GM23338 (cell line): ENCODE measurements at regions not wholly inside any gene's neighbourhood (a gene's known extent, or its start where the extent isn't known, plus 50 kb on each side); places are given as distances from the start of the nearest gene placed in this dataset.

ENCODE experiments used
- ATAC-seq: fragments of 200-7000 bp; cut with Tn5 transposase; 3 replicates; pipeline ENCODE4 v1.9.1; 2020
- DNase-seq: peaks from one replicate; pipeline ENCODE4 v3.0.0-alpha.2; 2015; ENCODE audit warnings: low spot score
- H2AFZ ChIP-seq: fragments of 200-600 bp; sonication (generic); 2 replicates; pipeline ENCODE4 v1.8.0; 2016; ENCODE audit warnings: antibody characterized with exemption, mild to moderate bottlenecking, moderate library complexity
- H3F3A ChIP-seq: fragments of 200-600 bp; sonication (generic); replicated peaks from 2 replicates; pipeline ENCODE4 v1.8.0; 2017; ENCODE audit warnings: antibody characterized with exemption, mixed run types, low read depth
- H3K27ac ChIP-seq: fragments of 200-600 bp; sonication (generic); 2 replicates; pipeline ENCODE4 v1.6.1; 2016; ENCODE audit warnings: low read depth
- H3K27me3 ChIP-seq: fragments of 200-600 bp; sonication (generic); 2 replicates; pipeline ENCODE4 v1.8.0; 2016; ENCODE audit warnings: mild to moderate bottlenecking, mixed run types, moderate library complexity; ENCODE audit not compliant: insufficient read depth
- H3K36me3 ChIP-seq: fragments of 200-600 bp; sonication (generic); 2 replicates; pipeline ENCODE4 v1.8.0; 2016; ENCODE audit warnings: mild to moderate bottlenecking; ENCODE audit not compliant: insufficient read depth
- H3K4me1 ChIP-seq: fragments of 200-600 bp; sonication (generic); 2 replicates; pipeline ENCODE4 v1.8.0; 2016; ENCODE audit warnings: mild to moderate bottlenecking, moderate library complexity; ENCODE audit not compliant: insufficient read depth
- H3K4me2 ChIP-seq: fragments of 200-600 bp; sonication (generic); 2 replicates; pipeline ENCODE4 v1.7.1; 2017; ENCODE audit warnings: mixed run types
- H3K4me3 ChIP-seq: fragments of 200-600 bp; sonication (generic); 2 replicates; pipeline ENCODE4 v1.6.1; 2016; ENCODE audit warnings: mixed run types
- H3K79me2 ChIP-seq: fragments of 200-600 bp; sonication (generic); replicated peaks from 2 replicates; pipeline ENCODE4 v1.8.0; 2017; ENCODE audit warnings: mild to moderate bottlenecking; ENCODE audit not compliant: insufficient read depth
- H3K9me2 ChIP-seq: fragments of 200-600 bp; sonication (generic); 2 replicates; pipeline ENCODE4 v1.8.0; 2017; ENCODE audit not compliant: insufficient read depth
- H4K20me1 ChIP-seq: fragments of 200-600 bp; sonication (generic); replicated peaks from 2 replicates; pipeline ENCODE4 v1.8.0; 2017; ENCODE audit warnings: mild to moderate bottlenecking; ENCODE audit not compliant: insufficient read depth
- H3K27ac Mint-ChIP-seq: 2 replicates; pipeline ENCODE4 v1.8.0; 2020; ENCODE audit warnings: inconsistent platforms, mild to moderate bottlenecking, moderate library complexity, mixed read lengths
- H3K27me3 Mint-ChIP-seq: 3 replicates; pipeline ENCODE4 v1.8.0; 2022; ENCODE audit warnings: low read depth, mild to moderate bottlenecking, moderate library complexity, mixed read lengths, inconsistent platforms; ENCODE audit not compliant: insufficient read depth, poor library complexity
- H3K36me3 Mint-ChIP-seq: 3 replicates; pipeline ENCODE4 v1.8.0; 2021; ENCODE audit warnings: low read depth, mild to moderate bottlenecking, inconsistent platforms, moderate library complexity, mixed read lengths
- H3K4me1 Mint-ChIP-seq: 3 replicates; pipeline ENCODE4 v1.8.0; 2020; ENCODE audit warnings: mild to moderate bottlenecking, inconsistent platforms, mixed read lengths
- H3K4me3 Mint-ChIP-seq: 3 replicates; pipeline ENCODE4 v1.8.0; 2021; ENCODE audit warnings: moderate library complexity, mild to moderate bottlenecking, inconsistent platforms, mixed read lengths
- H3K9me3 Mint-ChIP-seq: 3 replicates; pipeline ENCODE4 v1.8.0; 2020; ENCODE audit warnings: moderate library complexity, mild to moderate bottlenecking, inconsistent platforms, mixed read lengths
- CREB1 ChIP-seq: fragments of 250-450 bp; sonication (Bioruptor Pico); IDR thresholded peaks from 2 replicates; pipeline ENCODE4 v1.5.0; 2020; ENCODE audit warnings: low read depth, mild to moderate bottlenecking, moderate library complexity
- EZH2 ChIP-seq: fragments of 200-600 bp; sonication (generic); IDR thresholded peaks from one replicate; pipeline ENCODE4 v1.8.0; 2017; ENCODE audit warnings: antibody characterized with exemption, mild to moderate bottlenecking, low read depth; ENCODE audit not compliant: unreplicated experiment
- EZH2phosphoT487 ChIP-seq: fragments of 200-600 bp; sonication (generic); IDR thresholded peaks from one replicate; pipeline ENCODE4 v1.8.1; 2018; ENCODE audit warnings: antibody characterized with exemption; ENCODE audit not compliant: unreplicated experiment
- JUNB ChIP-seq: IDR thresholded peaks from one replicate; pipeline ENCODE4 v1.6.1; 2016; ENCODE audit warnings: antibody characterized with exemption; ENCODE audit not compliant: unreplicated experiment
- NANOG ChIP-seq: IDR thresholded peaks from 2 replicates; pipeline ENCODE4 v1.6.1; 2016; ENCODE audit warnings: antibody characterized with exemption, borderline replicate concordance
- POLR2AphosphoS5 ChIP-seq: IDR thresholded peaks from 2 replicates; pipeline ENCODE4 v1.6.1; 2016; ENCODE audit warnings: antibody characterized with exemption, low read depth
- REST ChIP-seq: IDR thresholded peaks from one replicate; pipeline ENCODE4 v1.6.1; 2018; ENCODE audit warnings: antibody characterized with exemption; ENCODE audit not compliant: unreplicated experiment
- STAT1 ChIP-seq: IDR thresholded peaks from one replicate; pipeline ENCODE4 v1.6.1; 2016; ENCODE audit warnings: antibody characterized with exemption; ENCODE audit not compliant: unreplicated experiment
- ZNF114 ChIP-seq: fragments of 250-450 bp; sonication (Bioruptor Pico); IDR thresholded peaks from 2 replicates; pipeline ENCODE4 v1.5.0; 2020; ENCODE audit warnings: mild to moderate bottlenecking, moderate library complexity
- ZNF331 ChIP-seq: fragments of 250-450 bp; sonication (Bioruptor Pico); IDR thresholded peaks from 2 replicates; pipeline ENCODE4 v1.5.0; 2020; ENCODE audit warnings: low read depth, mild to moderate bottlenecking, moderate library complexity
- ZNF462 ChIP-seq: fragments of 250-450 bp; sonication (Bioruptor Pico); IDR thresholded peaks from 2 replicates; pipeline ENCODE4 v1.5.0; 2020; ENCODE audit warnings: mild to moderate bottlenecking, moderate library complexity
- TF ChIP-seq, protein P1 (sequence below): IDR thresholded peaks from 2 replicates; pipeline ENCODE4 v1.6.1; 2016; ENCODE audit warnings: antibody characterized with exemption
- TF ChIP-seq, protein P2 (sequence below), 2 experiments: fragments of 200-600 bp in 1 of 2; sonication (generic) in 1 of 2; conservative IDR thresholded peaks; 2 replicates each; pipeline versions ENCODE4 v1.5.1 to v1.6.1; 2016 to 2017; ENCODE audit warnings: antibody characterized with exemption in 2 of 2, low read depth in 2 of 2, mild to moderate bottlenecking in 2 of 2, moderate library complexity in 1 of 2

- no peaks in the 10 kb centered on the region for H4K20me1 ChIP-seq
- no peaks in the 10 kb centered on the region for H3K36me3 ChIP-seq
- H3K27ac ChIP-seq = no peak overlapping the region
- no peak for TF ChIP-seq CREB1 (CRISPR knock-in tag)
- no peak for TF ChIP-seq EZH2
- TF ChIP-seq, protein P1, sequence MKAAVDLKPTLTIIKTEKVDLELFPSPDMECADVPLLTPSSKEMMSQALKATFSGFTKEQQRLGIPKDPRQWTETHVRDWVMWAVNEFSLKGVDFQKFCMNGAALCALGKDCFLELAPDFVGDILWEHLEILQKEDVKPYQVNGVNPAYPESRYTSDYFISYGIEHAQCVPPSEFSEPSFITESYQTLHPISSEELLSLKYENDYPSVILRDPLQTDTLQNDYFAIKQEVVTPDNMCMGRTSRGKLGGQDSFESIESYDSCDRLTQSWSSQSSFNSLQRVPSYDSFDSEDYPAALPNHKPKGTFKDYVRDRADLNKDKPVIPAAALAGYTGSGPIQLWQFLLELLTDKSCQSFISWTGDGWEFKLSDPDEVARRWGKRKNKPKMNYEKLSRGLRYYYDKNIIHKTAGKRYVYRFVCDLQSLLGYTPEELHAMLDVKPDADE = no peak
- TF ChIP-seq ZNF331 (CRISPR knock-in tag) = no peak
- no peak for TF ChIP-seq ZNF462 (CRISPR knock-in tag)
- TF ChIP-seq ZNF114 (CRISPR knock-in tag) = no peak
- no peak for TF ChIP-seq REST
- TF ChIP-seq EZH2phosphoT487 = no peak
- no peak for TF ChIP-seq JUNB
- no peak for TF ChIP-seq NANOG
- no peak for TF ChIP-seq POLR2AphosphoS5
- TF ChIP-seq, protein P2, sequence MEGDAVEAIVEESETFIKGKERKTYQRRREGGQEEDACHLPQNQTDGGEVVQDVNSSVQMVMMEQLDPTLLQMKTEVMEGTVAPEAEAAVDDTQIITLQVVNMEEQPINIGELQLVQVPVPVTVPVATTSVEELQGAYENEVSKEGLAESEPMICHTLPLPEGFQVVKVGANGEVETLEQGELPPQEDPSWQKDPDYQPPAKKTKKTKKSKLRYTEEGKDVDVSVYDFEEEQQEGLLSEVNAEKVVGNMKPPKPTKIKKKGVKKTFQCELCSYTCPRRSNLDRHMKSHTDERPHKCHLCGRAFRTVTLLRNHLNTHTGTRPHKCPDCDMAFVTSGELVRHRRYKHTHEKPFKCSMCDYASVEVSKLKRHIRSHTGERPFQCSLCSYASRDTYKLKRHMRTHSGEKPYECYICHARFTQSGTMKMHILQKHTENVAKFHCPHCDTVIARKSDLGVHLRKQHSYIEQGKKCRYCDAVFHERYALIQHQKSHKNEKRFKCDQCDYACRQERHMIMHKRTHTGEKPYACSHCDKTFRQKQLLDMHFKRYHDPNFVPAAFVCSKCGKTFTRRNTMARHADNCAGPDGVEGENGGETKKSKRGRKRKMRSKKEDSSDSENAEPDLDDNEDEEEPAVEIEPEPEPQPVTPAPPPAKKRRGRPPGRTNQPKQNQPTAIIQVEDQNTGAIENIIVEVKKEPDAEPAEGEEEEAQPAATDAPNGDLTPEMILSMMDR (conservative IDR thresholded peaks at IDR 0.05; ENCODE audit: low read depth in 2 of 2) = no peak
- no peak for TF ChIP-seq STAT1
- H3K4me1 ChIP-seq = peaks cover 11% of the 10 kb centered on the region; the same call in 1 of the 2 replicates
- no peaks in the 10 kb centered on the region for H3K27me3 ChIP-seq
- H3K9me2 ChIP-seq = no peaks in the 10 kb centered on the region; the same call in 1 of the 2 replicates
- peak overlapping the region; percentile 94 for H2AFZ ChIP-seq
- H3K27me3 Mint-ChIP-seq = peaks cover 1% of the 10 kb centered on the region
- H3K4me3 Mint-ChIP-seq = no peak overlapping the region
- DNase-seq (peak; percentile 68), ATAC-seq (peak; percentile 70)
- H3F3A ChIP-seq = no peaks in the 10 kb centered on the region
- H3K9me3 Mint-ChIP-seq = peaks cover 7% of the 10 kb centered on the region; the same call in 2 of the 3 replicates
- no peak overlapping the region for H3K4me3 ChIP-seq
- H3K4me1 Mint-ChIP-seq = peaks cover 7% of the 10 kb centered on the region
- H3K79me2 ChIP-seq = no peaks in the 10 kb centered on the region
- H3K4me2 ChIP-seq = 0 out of 2 replicates have a peak overlapping the region, but pooled peaks have one; percentile 43
- no peak overlapping the region for H3K27ac Mint-ChIP-seq
- H3K36me3 Mint-ChIP-seq = no peaks in the 10 kb centered on the region
Measured at GRCh38 chr1:214727274-214727673, 124.3 kb downstream of the CENPF start.
